Mucosa of gallbladder (tissue), 1 donor: ENCODE measurements at regions not wholly inside any gene's neighbourhood (a gene's known extent, or its start where the extent isn't known, plus 50 kb on each side); places are given as distances from the start of the nearest gene placed in this dataset.

Source experiments
- DNase-seq: peaks from one replicate; pipeline ENCODE4 v3.0.0-alpha.2; 2020; ENCODE audit warnings: low spot score
- donor health status: DM: no; HTN: no; CAD: no.

DNA sequence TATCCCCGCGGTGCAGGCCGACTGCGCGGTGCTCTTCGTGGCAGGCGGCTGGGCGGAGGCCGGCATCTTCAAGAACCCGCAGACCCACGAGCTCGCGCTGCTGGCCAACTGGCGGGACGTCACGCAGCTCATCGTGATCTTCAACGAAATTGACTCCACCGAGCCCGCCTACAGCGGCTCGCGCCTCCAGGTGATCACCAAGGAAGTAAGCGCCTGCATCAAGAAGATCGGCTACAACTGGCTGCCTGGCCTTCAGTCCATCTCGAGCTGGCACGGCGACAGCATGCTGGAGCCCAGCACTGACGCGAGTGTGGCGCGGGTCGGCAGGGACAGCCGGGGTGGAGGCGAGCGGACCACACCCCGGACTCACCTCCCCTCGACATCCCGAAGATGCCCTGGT is 53.9 kb upstream of the MTNR1B start:
- DNase-seq = no peak

DNA sequence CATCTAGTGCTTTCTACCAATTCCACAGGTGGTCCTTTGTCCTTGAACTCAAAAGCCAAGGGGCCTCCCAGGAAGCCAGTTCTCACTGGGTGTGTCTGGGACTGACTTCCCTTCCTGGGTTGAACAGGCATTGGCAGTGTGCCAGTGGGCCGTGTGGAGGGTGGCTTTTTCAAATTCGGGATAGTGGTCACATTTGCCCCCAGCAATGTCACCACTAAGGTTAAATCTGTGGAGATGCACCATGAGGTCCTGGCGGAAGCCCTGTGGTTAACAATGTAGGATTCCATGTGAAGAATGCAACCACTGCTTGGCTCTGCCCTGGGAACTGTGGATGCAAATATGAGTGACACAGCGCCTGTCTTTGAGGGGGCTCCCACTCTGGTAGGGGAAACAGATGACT is 53.2 kb upstream of the MTNR1B start:
- no peak for DNase-seq

DNA sequence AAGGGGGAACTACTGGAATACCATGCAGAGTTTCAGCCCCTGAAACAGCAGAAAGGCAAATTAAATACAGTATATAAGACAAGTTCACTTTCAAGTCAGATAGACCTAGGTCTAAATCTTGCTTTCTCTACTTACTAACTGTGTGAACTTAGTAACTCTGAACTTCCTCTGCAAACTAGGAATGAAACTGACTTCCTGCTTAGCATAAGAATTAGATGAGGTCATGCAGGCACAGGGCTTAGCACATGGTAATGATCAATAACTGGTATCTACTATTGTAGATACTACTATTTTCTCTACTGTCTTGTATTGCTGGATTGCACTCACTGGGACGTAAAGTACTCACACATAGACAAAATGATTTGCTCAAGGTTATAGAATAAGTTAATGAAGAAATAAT is 51.5 kb upstream of the MTNR1B start:
- DNase-seq = peak; percentile 72

DNA sequence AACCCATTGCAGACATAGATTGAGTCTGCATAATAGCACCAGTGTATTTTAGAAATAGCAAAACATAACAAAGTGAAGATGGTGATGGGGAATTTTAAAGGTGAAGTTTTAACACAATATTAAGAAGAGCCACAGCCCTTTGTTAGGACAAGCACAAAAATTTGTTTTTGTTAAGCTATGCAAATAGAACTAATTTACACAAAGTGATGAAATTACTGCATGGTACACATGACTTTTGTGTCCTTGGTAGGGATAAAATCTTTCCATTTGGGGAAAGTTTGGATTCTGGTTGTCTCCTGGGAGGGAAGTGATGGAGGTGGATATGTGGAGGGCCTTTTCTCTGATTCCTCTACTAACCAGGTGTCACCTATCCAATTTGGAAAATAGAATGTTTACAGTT is 50.4 kb upstream of the MTNR1B start:
- DNase-seq = no peak
